ENCODE measurements at regions not wholly inside any gene's neighbourhood (a gene's known extent, or its start where the extent isn't known, plus 50 kb on each side); places are given as distances from the start of the nearest gene placed in this dataset.

- Mint-ChIP-seq H3K27ac (ENCODE audit: unreplicated experiment) (no peak overlapping the region), H3K9me3 (ENCODE audit: unreplicated experiment) (no peaks in the 10 kb centered on the region), H3K4me1 (ENCODE audit: low read depth, unreplicated experiment) (peaks cover 15% of the 10 kb centered on the region), H3K4me3 (ENCODE audit: unreplicated experiment) (no peak overlapping the region), H3K27me3 (ENCODE audit: unreplicated experiment) (peaks cover 2% of the 10 kb centered on the region), H3K36me3 (ENCODE audit: unreplicated experiment) (peaks cover 6% of the 10 kb centered on the region)
- TF ChIP-seq, protein P1, sequence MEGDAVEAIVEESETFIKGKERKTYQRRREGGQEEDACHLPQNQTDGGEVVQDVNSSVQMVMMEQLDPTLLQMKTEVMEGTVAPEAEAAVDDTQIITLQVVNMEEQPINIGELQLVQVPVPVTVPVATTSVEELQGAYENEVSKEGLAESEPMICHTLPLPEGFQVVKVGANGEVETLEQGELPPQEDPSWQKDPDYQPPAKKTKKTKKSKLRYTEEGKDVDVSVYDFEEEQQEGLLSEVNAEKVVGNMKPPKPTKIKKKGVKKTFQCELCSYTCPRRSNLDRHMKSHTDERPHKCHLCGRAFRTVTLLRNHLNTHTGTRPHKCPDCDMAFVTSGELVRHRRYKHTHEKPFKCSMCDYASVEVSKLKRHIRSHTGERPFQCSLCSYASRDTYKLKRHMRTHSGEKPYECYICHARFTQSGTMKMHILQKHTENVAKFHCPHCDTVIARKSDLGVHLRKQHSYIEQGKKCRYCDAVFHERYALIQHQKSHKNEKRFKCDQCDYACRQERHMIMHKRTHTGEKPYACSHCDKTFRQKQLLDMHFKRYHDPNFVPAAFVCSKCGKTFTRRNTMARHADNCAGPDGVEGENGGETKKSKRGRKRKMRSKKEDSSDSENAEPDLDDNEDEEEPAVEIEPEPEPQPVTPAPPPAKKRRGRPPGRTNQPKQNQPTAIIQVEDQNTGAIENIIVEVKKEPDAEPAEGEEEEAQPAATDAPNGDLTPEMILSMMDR (IDR thresholded peaks at IDR 0.05; ENCODE audit: partially characterized antibody, unreplicated experiment), result no peak
- no peak for DNase-seq
Observed at GRCh38 chr16:59170099-59170712, 436.1 kb upstream of the GOT2 start.

GRCh38 chr16:59169168-59169567 is 435.1 kb upstream of the GOT2 start:
- Mint-ChIP-seq H3K9me3 (ENCODE audit: unreplicated experiment) (no peaks in the 10 kb centered on the region), H3K4me3 (ENCODE audit: unreplicated experiment) (no peak overlapping the region), H3K4me1 (ENCODE audit: low read depth, unreplicated experiment) (peaks cover 15% of the 10 kb centered on the region), H3K36me3 (ENCODE audit: unreplicated experiment) (peaks cover 6% of the 10 kb centered on the region), H3K27me3 (ENCODE audit: unreplicated experiment) (peaks cover 2% of the 10 kb centered on the region), H3K27ac (ENCODE audit: unreplicated experiment) (no peak overlapping the region)
- no peak for DNase-seq
- TF ChIP-seq, protein P1 (IDR thresholded peaks at IDR 0.05; ENCODE audit: partially characterized antibody, unreplicated experiment), result no peak

GRCh38 chr16:59168461-59169114 is 434.5 kb upstream of the GOT2 start:
- H3K4me3 Mint-ChIP-seq (ENCODE audit: unreplicated experiment), result no peak overlapping the region
- no peaks in the 10 kb centered on the region for H3K27me3 Mint-ChIP-seq (ENCODE audit: unreplicated experiment)
- no peak overlapping the region for H3K27ac Mint-ChIP-seq (ENCODE audit: unreplicated experiment)
- H3K9me3 Mint-ChIP-seq (ENCODE audit: unreplicated experiment), result no peaks in the 10 kb centered on the region
- H3K36me3 Mint-ChIP-seq (ENCODE audit: unreplicated experiment), result peaks cover 6% of the 10 kb centered on the region
- H3K4me1 Mint-ChIP-seq (ENCODE audit: low read depth, unreplicated experiment), result peaks cover 12% of the 10 kb centered on the region
- DNase-seq, result no peak
- TF ChIP-seq, protein P1 (IDR thresholded peaks at IDR 0.05; ENCODE audit: partially characterized antibody, unreplicated experiment), result no peak

DNA sequence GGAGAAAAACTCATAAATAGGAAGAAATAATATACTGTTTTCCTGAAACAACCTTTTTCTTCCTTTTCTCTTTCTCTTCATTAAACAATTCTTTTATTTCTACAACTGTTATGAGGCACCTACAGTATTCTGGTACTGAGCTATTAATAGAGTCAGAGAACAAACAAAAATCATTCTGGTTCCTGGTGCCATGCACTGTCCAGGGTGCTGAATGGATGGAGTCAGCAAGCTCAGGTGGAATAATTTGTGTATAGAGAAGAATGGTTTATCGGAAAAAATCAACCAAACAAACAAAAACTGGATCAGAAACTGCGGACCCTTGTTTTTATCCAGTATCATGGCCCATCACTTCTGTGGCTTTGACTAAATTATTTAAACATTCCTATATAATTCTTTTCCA is 430.3 kb upstream of the GOT2 start:
- Mint-ChIP-seq H3K9me3 (ENCODE audit: unreplicated experiment) (no peaks in the 10 kb centered on the region), H3K4me1 (ENCODE audit: low read depth, unreplicated experiment) (peaks cover 9% of the 10 kb centered on the region), H3K27me3 (ENCODE audit: unreplicated experiment) (no peaks in the 10 kb centered on the region), H3K4me3 (ENCODE audit: unreplicated experiment) (no peak overlapping the region), H3K27ac (ENCODE audit: unreplicated experiment) (no peak overlapping the region), H3K36me3 (ENCODE audit: unreplicated experiment) (peaks cover 6% of the 10 kb centered on the region)
- TF ChIP-seq, protein P1 (IDR thresholded peaks at IDR 0.05; ENCODE audit: partially characterized antibody, unreplicated experiment), result no peak
- DNase-seq, result no peak

- DNase-seq, result no peak
- no peaks in the 10 kb centered on the region for H3K27me3 Mint-ChIP-seq (ENCODE audit: unreplicated experiment)
- peaks cover under 1% of the 10 kb centered on the region for H3K4me1 Mint-ChIP-seq (ENCODE audit: low read depth, unreplicated experiment)
- TF ChIP-seq, protein P1 (IDR thresholded peaks at IDR 0.05; ENCODE audit: partially characterized antibody, unreplicated experiment), result no peak
- H3K4me3 Mint-ChIP-seq (ENCODE audit: unreplicated experiment), result no peak overlapping the region
- H3K27ac Mint-ChIP-seq (ENCODE audit: unreplicated experiment), result no peak overlapping the region
- no peaks in the 10 kb centered on the region for H3K9me3 Mint-ChIP-seq (ENCODE audit: unreplicated experiment)
- H3K36me3 Mint-ChIP-seq (ENCODE audit: unreplicated experiment), result peaks cover 6% of the 10 kb centered on the region
Observed at GRCh38 chr16:59163371-59164055, 429.4 kb upstream of the GOT2 start.

Measured in glutamatergic neuron (in vitro differentiated cells).